NCI-H2107 treated with DMSO at 0.1 percent for 48 hours (cell line): ENCODE measurements at regions not wholly inside any gene's neighbourhood (a gene's known extent, or its start where the extent isn't known, plus 50 kb on each side); places are given as distances from the start of the nearest gene placed in this dataset.
A peak's percentile ranks its signal among the peaks of the same experiment; 100 is the strongest.

Source experiments
- DNase-seq: peaks from one replicate; lab custom pipeline; 2025; ENCODE audit not compliant: unreplicated experiment; lab: John Stamatoyannopoulos, UW

DNA sequence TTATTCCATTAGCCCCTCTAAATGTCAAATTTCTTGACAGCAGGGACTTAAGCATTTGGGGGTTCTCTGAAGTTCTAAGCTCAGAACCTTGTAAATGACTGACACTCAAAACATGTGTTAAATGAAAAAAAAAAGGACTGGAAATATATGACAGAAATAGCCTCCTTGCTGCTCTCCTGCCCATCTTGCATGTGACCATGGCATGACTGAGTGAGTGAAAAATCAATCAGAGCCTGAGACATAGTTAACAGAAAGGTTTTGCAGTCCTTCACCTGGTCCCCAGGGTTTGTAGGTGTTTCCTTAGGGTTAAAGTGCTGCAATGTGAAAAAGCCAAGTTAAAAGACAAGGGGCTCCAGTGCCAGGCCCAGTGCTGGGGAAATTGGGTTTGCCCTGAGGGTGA is 168.1 kb downstream of the ZBTB18 start:
- DNase-seq = no peak

DNA sequence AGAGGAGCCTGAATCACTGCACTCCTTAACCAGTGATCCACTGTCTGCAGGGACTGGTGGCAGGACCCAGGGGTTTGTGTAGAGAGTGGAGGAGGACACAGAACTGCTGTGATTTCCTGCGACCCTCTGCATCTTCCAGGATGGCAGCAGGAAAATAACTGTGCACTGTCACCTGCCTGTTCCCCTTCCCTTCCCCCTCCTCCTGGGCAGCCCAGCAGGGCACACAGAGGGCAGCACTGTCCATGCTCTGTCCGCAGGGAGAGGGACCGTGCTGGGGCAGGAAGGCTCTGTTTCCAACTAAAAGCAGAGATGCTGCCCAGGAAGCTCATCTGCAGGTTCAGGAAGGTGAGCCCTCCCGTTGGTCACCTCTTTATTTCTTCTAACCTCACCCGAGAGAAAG is 168.7 kb downstream of the ZBTB18 start:
- no peak for DNase-seq

DNA sequence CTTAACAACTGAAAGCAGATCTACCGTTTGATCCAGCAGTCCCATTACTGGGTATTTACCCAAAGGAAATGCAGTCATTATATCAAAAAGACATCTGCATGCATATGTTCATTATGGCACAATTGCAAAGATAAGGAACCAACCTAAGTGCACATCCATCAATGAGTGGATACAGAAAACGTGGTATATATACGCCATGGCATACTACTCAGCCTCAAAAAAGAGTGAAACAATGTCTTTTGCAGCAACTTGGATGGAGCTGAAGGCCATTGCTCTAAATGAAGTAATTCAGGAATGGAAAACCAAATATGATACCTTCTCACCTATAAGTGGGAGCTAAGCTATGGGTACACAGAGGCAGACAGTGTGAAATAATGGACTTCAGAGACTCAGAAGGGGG is 169.3 kb downstream of the ZBTB18 start:
- no peak for DNase-seq

DNA sequence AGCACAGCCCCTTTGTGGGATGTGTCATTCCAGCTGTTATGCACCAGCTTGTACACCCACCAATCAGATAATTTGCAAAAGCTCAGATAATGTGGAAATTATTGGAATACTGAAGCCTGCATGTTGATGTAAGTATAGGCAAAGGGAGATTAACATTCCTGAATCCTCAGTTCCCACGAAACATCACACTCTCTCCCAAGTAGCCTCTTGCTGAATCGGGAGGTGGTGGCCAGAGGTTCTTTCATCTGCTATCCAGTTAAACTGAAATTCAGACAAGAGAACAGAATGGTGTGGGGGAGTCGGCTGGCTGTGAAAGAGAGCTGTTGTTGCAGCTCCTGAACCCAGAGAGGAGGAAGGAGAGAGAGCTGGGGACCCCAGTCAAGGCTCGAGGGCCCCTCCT is 170.9 kb downstream of the ZBTB18 start:
- no peak for DNase-seq

DNA sequence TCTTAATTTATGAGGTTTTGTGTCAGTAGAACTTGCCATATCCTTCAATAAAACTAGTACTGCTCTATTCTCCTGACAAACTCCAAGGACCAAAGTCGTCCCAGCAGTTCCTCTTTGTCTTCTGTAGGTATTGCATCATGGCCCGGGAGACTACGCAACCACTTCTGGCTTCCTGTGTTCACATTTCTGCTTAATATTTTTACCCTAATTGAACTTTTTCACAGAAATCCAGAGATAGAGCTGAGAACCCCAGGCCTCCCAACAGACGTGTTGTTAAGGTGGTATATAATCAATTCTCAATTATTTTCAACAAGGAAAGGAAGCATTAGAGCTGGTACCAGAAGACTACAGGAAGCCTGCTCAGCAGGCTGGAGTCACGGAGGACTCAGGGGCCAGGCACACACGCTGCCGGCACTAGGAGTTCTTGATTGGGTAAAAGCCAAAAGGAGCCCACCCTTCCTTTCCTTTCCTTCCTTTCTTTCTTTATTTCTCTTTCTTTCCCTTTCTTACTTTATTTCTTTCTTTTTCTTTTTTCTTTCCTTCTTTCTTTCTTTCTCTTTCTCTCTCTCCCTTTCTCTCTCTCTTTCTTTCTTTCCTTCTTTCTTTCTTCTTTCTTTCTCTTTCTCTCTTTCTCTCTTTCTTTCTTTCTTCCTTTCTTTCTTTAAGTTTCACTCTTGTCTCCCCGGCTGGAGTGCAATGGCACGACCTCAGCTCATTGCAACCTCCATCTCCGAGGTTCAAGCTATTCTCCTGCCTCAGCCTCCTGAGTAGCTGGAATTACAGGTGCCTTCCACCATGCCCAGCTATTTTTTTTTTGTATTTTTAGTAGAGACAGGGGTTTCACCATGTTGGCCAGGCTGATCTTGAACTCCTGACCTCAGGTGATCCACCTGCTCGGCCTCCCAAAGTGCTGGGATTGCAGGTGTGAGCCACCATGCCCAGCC is 173.7 kb downstream of the ZBTB18 start:
- no peak for DNase-seq

DNA sequence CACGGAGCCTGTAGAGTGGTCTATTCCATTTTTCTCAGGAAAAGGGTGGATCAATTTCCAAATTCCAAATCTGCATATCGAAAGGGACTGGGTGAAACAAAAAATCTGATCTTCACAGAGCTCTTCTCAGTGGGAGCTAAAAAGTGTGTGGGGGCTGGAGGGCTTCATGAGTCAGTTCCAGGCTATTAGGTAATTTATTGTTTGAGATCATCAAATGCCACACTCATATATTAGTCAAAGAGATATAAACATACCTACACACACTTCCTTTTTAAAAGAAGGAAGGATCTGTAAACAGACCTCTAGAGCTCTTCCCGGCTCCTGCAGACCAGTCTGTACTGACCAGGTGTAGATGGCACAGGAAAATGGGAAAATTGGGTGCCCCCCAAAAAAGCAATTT is 175.4 kb downstream of the ZBTB18 start:
- no peak for DNase-seq

DNA sequence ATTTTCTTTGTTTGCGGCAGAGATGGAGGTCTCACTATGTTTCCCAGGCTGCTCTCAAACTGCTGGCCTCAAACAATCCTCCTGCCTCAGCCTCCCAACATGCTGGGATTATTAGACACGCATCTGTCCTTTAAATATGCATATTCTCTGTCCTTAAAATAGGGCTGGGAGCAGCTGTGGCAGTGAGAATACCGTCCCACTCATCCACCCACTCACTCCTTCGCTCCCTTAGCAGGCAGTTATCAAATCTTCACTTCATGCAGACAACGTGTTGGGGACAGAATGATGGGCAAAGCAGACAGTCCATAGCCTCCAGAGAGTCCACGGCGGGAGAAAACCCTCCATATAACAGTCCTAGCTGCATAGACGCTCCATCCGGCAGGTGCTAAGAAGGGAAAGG is 179.4 kb downstream of the ZBTB18 start:
- DNase-seq = no peak

DNA sequence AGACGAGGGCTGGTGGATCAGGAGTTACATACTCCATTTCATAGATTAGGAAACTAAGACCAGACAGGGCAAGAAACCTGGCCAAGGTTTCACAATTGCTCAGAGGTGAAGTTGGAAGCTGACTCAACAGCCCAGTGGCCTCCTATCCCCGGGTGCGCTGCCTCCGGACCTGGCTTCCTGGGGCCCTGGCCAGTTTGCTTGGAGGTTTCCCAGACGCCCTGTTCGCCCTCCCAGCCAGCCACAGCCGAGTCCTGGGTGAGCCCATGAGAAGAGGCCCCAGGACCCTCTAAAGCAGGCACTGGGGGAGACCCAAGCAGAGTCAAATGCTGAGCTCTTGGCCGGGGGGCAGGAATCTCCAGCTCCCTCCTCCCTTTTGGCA is 180.1 kb downstream of the ZBTB18 start:
- DNase-seq = no peak

- DNase-seq = peak; percentile 93
These were observed 180.7 kb downstream of the ZBTB18 start for GRCh38 chr1:244231572-244232315.

DNA sequence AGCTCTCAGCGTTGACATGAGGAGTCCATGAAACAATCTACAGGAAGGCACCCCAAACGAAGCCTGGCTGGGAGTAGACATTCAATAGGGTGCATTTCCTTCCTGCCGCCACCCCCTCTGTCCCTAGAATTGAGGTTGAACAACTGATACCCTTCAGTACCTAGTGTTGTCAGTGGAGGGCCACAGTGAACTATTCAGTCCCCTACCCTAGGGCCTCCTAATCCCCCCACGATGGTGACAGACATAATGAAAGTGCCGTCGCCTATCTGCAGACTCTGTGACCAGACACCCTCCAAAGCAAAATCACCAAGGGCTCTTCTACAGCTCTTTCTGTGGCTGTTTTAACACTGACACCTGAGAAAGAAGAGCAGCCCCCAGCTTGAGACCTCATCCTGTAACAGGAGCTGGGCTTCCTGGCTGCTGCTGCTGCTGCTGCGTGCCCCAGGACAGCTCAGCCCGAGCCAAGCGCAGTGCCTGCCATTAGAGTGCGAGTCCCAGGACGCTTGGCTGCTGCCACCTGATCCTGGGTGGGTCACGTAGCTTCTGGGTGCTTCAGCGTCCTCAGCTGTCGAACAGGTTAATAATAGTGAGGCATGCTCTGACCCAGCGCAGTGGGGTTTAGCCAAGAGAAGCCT is 183.0 kb downstream of the ZBTB18 start:
- DNase-seq = peak; percentile 48

GRCh38 chr1:244235157-244235556 is 184.1 kb downstream of the ZBTB18 start:
- no peak for DNase-seq

- DNase-seq = no peak
These were observed 185.0 kb downstream of the ZBTB18 start for GRCh38 chr1:244236101-244236500.

DNA sequence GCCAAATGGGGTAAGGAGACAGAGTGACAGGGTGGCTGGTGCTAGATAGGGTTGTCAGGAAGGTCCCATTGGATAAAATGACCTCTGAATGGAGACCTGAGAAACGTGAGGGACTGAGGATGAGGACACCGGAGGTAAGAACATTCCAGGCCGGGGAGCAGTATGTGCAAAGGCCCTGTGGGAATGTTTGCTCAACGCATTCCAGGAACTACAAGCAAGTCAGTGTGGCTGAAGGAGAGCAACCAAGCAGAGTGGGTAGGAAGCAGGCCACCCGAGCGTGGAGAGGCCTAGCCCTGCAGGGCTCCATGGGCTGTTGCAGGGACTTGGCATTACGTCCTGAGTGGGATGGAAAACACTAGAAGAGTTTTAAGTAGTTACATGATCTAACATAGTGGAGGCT is 185.6 kb downstream of the ZBTB18 start:
- no peak for DNase-seq

DNA sequence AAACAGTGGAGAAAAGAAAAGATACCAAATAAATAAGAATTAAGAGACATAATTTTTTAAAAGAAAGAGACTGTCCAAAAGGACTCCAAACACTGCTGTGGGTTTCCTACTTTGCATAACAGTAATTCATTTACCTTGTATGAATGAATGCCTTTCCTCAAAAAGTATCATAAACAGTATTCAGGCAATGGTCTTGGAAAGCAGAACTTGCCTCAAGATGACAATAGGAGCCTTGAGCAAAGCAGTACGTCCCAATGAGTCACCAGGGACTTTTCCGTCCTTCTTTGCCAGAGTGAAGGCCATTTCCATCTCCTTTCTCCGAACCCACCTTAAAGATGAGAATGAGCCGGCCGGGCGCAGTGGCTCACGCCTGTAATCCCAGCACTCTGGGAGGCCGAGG is 186.4 kb downstream of the ZBTB18 start:
- DNase-seq = no peak

GRCh38 chr1:244239261-244239770 is 188.2 kb downstream of the ZBTB18 start:
- DNase-seq = peak; percentile 94

- no peak for DNase-seq
These were observed 190.4 kb downstream of the ZBTB18 start for GRCh38 chr1:244241438-244241837.

- DNase-seq = no peak
These were observed 191.4 kb downstream of the ZBTB18 start for GRCh38 chr1:244242446-244242845.

DNA sequence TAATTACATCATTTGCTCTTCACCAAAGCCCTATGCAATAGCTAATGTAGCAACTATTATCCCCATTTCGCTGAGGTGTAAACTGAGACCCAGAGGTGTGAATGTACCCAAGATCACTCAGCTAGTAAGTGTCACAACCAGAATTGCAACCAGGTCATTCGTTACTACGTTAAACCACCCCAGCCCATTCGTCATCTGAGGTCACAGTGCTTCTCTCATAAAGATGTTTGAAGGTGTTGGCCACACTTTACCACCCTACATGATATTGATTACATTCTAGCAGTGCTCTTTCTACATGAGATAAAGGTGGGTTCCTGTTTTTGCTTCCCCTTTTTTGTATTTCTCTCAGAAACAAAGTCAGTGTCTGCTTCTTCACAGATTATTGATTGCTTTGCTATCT is 195.3 kb downstream of the ZBTB18 start:
- no peak for DNase-seq

GRCh38 chr1:244248426-244248825 is 197.3 kb downstream of the ZBTB18 start:
- no peak for DNase-seq

GRCh38 chr1:244252211-244252610 is 199.5 kb downstream of the ADSS2 start:
- no peak for DNase-seq

GRCh38 chr1:244254467-244254866 is 197.2 kb downstream of the ADSS2 start:
- no peak for DNase-seq
